ENCODE measurements at regions not wholly inside any gene's neighbourhood (a gene's known extent, or its start where the extent isn't known, plus 50 kb on each side); places are given as distances from the start of the nearest gene placed in this dataset.

GRCh38 chr7:10677668-10678232, 295.9 kb upstream of the PHF14 start:
- no peak for DNase-seq (ENCODE audit: low read depth in 2 of 2)

- no peak for DNase-seq (ENCODE audit: low read depth in 2 of 2)
Measured at GRCh38 chr7:10684606-10685005, 289.1 kb upstream of the PHF14 start.

GRCh38 chr7:10685040-10685439, 288.6 kb upstream of the PHF14 start:
- DNase-seq (ENCODE audit: low read depth in 2 of 2) = no peak

- DNase-seq (ENCODE audit: low read depth in 2 of 2) = no peak
Measured at GRCh38 chr7:10688544-10688943, 285.1 kb upstream of the PHF14 start.

- DNase-seq (ENCODE audit: low read depth in 2 of 2) = no peak
Measured at GRCh38 chr7:10696064-10696463, 277.6 kb upstream of the PHF14 start.

- no peak for DNase-seq (ENCODE audit: low read depth in 2 of 2)
Measured at GRCh38 chr7:10703059-10703458, 270.6 kb upstream of the PHF14 start.

- no peak for DNase-seq (ENCODE audit: low read depth in 2 of 2)
Measured at GRCh38 chr7:10703981-10704380, 269.7 kb upstream of the PHF14 start.

GRCh38 chr7:10704653-10705052, 269.0 kb upstream of the PHF14 start:
- DNase-seq (ENCODE audit: low read depth in 2 of 2) = no peak

GRCh38 chr7:10706875-10707493, 266.7 kb upstream of the PHF14 start:
- no peak for DNase-seq (ENCODE audit: low read depth in 2 of 2)

- DNase-seq (ENCODE audit: low read depth in 2 of 2) = no peak
Measured at GRCh38 chr7:10707519-10707918, 266.2 kb upstream of the PHF14 start.

- DNase-seq (ENCODE audit: low read depth in 2 of 2) = no peak
Measured at GRCh38 chr7:10708447-10708846, 265.2 kb upstream of the PHF14 start.

- DNase-seq (ENCODE audit: low read depth in 2 of 2) = no peak
Measured at GRCh38 chr7:10718768-10719167, 254.9 kb upstream of the PHF14 start.

GRCh38 chr7:10720042-10720441, 253.6 kb upstream of the PHF14 start:
- no peak for DNase-seq (ENCODE audit: low read depth in 2 of 2)

- no peak for DNase-seq (ENCODE audit: low read depth in 2 of 2)
Measured at GRCh38 chr7:10721289-10721688, 252.4 kb upstream of the PHF14 start.

- no peak for DNase-seq (ENCODE audit: low read depth in 2 of 2)
Measured at GRCh38 chr7:10723832-10724231, 249.8 kb upstream of the PHF14 start.

GRCh38 chr7:10724449-10724848, 249.2 kb upstream of the PHF14 start:
- no peak for DNase-seq (ENCODE audit: low read depth in 2 of 2)

GRCh38 chr7:10727636-10728035, 246.0 kb upstream of the PHF14 start:
- no peak for DNase-seq (ENCODE audit: low read depth in 2 of 2)

GRCh38 chr7:10731253-10731773, 242.4 kb upstream of the PHF14 start:
- no peak for DNase-seq (ENCODE audit: low read depth in 2 of 2)

- no peak for DNase-seq (ENCODE audit: low read depth in 2 of 2)
Measured at GRCh38 chr7:10733747-10734146, 239.9 kb upstream of the PHF14 start.

GRCh38 chr7:10734595-10734994, 239.1 kb upstream of the PHF14 start:
- DNase-seq (ENCODE audit: low read depth in 2 of 2) = no peak

- DNase-seq (ENCODE audit: low read depth in 2 of 2) = no peak
Measured at GRCh38 chr7:10739401-10739800, 234.3 kb upstream of the PHF14 start.

GRCh38 chr7:10740805-10741204, 232.9 kb upstream of the PHF14 start:
- DNase-seq (ENCODE audit: low read depth in 2 of 2) = no peak

- no peak for DNase-seq (ENCODE audit: low read depth in 2 of 2)
Measured at GRCh38 chr7:10756981-10757380, 216.7 kb upstream of the PHF14 start.

GRCh38 chr7:10759120-10759519, 214.6 kb upstream of the PHF14 start:
- no peak for DNase-seq (ENCODE audit: low read depth in 2 of 2)
